NCI-H748 treated with DMSO at 0.1 percent for 48 hours (cell line): ENCODE measurements at regions not wholly inside any gene's neighbourhood (a gene's known extent, or its start where the extent isn't known, plus 50 kb on each side); places are given as distances from the start of the nearest gene placed in this dataset.

ENCODE experiments used
- DNase-seq: peaks from one replicate; lab custom pipeline; 2025; lab: John Stamatoyannopoulos, UW

DNA sequence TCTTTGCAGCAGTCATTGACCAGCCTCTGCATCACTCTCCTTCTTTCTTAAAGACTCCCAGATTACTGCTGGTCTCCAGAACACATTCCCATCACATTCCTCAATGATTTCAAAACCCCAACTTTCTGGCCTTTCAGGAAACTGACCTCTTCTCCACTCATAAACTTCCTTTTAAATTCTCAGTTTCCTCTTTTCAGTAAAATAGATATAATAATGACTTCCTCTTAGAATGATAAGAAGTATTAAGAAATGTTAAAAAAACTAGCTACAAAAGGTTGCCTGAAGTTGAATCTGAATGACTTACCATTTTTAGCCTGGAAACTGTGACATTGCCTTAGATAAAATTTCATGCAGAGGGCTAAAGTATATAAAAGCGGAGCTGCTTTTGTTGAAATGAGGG, 239.3 kb downstream of the OGFRL1 start:
- no peak for DNase-seq

DNA sequence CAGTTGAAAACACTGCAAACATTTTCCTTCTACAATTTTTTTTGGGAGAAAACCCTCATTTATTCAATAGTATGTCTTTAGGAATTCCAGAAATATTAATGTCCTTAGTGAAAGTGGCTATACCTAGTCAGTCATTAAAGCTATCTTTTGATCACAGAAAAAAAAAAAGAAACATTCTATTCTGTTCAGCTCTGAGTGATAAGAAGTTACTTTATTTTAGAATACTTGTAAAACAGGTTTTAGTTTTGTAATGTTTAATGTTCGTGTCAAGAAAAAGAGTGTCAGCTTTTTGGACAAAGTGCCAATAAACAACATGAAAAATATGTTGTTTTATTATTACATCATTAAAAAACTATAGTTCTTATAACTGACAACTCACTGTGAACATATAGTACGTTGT, 240.4 kb downstream of the OGFRL1 start:
- DNase-seq = no peak

DNA sequence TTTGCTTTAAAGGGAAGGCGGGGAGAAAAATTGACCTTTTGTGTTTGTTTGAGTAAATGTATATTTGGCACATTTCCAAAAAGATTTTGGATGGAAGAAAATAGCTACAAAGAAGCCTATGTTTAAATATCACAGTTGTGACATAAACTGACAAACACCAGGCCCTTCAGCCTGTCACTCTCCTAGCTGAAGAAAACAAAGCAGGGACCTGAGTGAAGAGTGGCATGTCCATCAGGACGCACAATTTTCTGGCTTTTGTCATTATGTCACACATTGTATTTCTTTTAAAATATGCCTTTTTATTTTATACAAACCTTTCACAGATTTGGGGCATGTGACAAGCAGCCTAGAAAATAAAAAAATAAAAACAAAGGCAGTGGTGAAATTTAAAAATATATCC, 241.2 kb downstream of the OGFRL1 start:
- DNase-seq = no peak

DNA sequence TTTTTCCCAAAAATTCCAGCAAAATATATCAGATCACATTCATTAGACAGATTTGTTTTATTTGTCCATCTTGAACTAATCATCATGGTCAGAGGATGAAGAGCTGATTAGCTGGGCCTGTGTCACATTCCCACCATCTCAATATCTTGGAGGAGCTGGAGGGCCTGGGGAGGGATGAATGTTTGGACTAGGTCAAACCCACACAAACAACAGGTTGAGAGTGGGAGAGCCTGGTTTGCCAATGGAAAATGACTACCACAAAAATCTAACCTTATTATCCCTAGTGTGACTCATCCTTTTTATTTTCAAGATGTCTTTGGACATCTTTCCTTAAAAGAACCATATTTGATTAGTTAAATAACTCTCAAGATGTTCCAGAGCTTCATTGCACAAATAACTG, 242.4 kb downstream of the OGFRL1 start:
- no peak for DNase-seq

DNA sequence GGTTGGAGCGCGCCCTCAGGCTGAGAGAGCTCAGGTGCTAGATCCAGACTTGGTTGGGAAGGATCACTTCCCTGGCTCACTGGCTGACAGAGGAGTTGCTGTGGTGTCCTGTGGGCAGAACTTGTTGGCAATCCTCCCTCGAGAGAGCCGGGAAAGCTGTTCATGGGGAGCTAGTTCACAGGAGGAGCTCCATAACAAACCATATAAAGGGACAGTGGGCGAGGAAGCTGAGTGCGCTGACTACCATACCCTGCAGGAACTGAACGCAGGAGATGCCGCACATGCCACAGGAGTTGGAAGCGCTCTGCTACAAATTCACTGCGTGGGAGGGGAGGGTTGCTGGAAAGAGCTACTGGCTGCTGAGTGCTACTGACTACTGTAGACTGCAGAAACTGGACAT, 243.2 kb downstream of the OGFRL1 start:
- no peak for DNase-seq

DNA sequence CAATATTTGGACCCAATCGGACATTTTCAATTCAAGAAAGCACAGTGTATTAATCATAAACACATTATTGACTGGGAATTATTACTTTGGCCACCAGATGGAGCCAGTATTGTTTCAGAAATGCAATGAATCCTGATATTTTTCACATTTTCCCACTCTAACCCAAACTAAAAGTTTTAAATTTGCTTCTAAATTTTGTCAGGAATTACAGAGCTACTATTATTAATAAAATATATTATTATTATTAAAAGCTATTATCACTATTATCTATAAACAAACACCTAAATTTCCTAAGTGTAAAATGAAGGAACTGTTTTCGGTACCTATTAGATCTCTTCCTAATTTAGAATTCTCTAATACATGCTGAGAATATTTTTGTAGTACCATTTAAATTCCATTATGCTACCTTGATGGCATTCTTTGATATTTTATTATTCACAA, 245.3 kb downstream of the OGFRL1 start:
- peak; percentile 18 for DNase-seq

DNA sequence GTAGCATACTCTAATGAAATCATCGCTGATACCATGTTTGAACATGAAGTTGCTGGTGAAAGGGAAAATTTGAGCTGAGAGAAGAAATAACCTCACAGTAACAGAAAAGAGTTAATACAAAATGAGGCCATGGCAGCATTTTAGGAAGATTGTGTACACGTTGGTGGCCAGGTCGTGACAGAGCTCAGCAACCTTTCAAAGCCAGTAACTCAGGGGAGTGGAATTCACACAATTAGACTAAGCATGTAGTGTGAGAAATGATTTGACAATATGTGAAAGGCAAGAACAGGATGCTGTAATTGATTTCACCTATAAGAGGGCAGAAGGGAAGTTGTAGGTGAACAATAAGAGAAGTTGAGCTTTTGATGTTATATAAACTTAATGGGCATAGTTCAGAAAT, 246.3 kb downstream of the OGFRL1 start:
- no peak for DNase-seq

DNA sequence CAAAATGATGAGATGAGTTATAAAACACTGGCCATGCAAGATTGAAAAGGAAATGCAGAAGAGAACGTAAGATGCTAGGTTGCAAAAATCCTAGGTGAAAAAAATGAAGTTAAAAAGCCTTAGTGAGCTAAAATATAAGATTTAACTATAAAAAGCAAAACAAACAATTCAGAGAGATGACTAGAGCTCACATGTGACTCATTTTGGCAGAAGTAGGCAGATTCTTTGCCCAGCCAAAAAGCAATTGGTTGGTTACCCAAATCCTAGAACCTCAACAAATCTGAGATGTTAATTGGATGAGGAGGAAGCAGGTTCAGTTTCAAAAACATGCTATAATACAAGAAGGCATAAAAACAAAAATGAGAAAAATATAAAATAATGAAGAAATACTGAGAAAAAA, 249.1 kb downstream of the OGFRL1 start:
- no peak for DNase-seq

DNA sequence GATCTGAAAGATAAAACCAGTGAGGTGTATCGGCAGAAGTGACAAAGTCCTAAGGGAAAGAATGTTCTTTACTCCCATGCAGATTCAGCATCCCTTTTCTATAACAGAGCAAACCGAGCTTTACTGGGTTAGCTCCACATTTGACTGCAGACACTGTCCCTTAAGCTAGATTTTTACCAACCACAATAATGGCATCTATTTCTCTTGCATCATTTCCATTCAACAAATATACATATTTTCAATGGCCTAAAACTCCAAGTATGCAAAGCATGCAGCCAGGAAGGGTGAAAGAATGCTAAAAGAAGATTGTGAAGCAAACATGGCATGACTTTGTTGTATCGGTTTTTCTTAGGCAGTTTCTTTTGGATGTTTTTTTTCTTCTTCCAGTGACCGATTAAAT, 255.4 kb downstream of the OGFRL1 start:
- no peak for DNase-seq

DNA sequence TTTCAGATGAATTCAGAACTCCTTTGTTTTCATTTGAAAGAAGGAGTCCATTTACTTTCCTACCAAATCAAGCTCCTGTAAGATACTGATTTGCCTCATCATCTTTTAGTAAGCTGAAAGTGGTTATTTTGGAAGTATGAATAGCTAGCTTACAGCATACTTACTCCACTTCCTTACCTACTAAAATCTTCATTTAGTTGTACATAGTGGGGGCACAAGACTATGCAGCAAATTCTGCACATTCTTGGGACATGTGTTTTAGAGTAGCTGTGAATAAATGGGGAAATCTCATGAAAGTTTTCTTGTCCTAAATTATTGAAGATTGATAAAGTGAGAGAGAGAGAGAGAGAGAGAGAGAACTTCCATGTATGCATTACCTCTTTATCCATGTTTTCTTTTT, 256.3 kb downstream of the OGFRL1 start:
- no peak for DNase-seq

DNA sequence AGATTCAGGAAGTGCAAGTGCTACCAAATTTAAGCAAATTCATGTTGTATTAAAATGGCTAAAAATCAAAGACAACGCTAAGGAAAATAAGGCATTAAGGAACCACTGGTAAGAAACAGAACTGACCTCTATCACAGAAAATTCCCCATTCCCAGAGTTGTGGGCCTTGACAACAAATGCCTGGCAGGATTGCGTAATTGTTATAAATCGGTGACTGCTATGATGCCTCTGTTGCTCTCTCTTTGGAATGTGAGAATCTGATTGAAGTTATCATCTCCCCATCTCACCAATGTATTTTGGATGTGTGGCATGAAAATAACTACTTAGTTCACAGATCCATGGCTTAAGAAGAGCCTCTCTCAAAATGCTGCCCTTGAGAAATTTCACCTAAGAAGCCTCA, 257.3 kb downstream of the OGFRL1 start:
- no peak for DNase-seq

DNA sequence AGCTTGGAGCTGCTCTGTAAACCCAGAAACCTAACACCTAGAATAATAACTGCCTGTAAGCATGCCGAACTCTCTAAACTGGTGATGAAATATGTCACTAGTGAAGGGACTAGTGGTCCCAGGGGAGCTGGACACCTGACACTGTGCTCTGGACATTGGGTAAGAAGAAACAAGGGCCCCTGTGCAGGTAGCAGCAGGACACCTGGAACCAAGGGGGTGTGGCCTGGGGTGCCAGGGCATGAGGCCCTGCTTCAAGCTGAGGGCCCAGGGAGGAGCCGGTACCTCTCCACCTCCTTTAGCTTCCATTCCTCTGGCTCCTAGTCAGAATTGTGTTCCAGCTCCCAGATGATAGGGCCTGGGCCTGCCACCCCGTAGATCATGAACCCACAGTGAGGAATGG, 263.2 kb downstream of the OGFRL1 start:
- no peak for DNase-seq

DNA sequence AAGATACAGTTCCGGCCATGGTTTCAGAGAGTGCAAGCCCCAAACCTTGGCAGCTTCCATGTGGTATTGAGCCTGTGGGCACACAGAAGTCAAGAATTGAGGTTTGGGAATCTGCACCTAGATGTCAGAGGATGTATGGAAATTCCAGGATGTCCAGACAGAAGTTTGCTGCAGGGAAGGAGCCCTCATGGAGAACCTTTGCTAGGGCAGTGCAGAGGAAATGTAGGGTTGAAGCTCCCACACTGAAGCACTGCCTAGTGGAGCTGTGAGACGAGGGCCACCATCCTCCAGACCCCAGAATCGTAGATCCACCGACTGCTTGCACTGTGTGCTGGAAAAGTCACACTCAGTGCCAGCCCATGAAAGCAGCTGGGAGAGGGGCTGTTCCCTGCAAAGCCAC, 267.5 kb downstream of the OGFRL1 start:
- no peak for DNase-seq

DNA sequence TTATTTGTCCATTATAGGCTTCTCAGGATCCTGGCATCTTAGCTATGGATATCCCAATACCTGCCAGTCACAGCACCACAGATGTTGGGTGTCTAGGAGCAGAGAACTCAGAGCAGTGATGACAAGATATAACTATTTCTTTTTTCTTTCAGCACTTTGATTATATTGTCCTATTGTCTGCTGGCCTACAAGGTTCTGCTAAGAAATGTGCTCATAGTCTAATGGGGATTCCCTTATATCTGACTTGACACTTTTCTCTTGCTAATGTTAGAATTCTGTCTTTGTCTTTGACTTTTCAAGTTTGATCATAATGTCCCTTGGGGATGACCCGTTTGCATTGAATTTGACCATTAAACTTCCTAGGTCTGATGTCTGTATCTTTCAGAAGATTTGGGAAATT, 270.4 kb downstream of the OGFRL1 start:
- DNase-seq = no peak

DNA sequence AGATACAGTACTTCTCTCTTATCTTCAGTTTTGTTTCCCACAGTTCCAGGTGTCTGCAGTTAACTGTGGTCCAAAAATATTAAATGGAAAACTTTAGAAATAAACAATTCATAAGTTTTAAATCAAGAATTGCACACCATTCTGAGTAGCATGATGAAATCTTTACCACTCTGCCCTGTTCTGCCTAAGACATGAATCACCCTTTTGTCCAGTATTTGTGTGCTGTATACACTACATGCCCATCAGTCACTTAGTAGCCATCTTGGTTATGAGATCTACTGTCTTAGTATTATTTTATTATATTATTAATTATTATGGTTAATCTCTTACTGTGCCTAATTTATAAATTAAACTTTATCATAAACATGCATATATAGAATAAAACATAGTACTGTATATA, 279.0 kb downstream of the OGFRL1 start:
- DNase-seq = no peak

DNA sequence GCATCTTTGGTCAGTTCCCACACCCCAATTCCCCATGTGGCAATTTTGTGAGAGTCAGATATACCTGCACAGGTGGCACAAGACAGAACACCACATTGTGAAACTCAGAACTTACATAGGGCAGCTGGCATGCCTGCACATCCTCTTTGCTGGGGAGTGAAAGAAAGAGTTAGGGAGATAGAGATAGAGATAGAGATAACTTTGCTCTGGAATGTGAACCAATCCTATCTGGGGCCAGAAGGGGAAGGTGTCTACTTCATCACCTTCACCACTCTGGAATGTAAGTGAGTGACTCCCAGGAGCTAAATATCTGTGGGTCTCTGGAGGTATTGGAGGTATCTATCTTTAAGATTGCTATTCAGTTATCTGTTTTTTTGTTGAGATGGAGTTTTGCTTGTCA, 289.2 kb downstream of the OGFRL1 start:
- no peak for DNase-seq

DNA sequence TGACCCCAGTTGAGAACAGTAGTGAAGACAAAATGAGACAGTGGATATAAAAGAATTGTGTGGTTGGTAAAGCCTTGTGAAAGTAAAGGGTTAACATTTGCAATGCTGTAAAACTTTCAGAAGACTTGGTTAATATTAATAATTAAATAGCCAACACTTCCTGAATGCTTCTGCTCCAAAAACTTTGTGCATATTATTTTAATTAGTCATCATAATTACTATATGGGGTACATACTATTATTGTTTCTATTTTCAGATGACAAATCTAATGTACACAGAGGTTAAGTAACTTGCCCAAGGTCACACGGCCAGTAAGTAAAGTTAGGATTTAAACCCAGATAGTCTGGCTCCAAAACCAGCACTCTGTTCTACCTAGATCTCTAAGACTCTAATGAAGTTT, 291.3 kb downstream of the OGFRL1 start:
- DNase-seq = no peak

DNA sequence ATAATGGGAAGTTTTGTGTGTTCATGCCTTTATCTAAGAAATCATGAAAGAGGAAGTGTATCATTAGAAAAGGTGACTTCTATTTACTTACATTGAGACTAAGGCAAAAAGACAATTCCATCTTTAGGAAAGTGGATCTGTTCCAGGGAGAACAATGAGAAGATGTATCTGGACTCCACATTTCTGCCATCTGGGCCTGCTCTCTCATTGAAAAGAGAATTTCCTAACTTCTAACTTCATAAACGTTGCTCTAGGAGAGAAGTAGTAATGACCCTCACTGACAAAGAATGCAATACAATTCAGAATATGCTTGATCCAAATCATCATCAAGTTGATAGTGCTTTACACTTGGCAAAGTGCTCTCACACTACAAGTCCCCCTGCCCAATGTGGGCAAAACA, 294.2 kb downstream of the OGFRL1 start:
- no peak for DNase-seq

DNA sequence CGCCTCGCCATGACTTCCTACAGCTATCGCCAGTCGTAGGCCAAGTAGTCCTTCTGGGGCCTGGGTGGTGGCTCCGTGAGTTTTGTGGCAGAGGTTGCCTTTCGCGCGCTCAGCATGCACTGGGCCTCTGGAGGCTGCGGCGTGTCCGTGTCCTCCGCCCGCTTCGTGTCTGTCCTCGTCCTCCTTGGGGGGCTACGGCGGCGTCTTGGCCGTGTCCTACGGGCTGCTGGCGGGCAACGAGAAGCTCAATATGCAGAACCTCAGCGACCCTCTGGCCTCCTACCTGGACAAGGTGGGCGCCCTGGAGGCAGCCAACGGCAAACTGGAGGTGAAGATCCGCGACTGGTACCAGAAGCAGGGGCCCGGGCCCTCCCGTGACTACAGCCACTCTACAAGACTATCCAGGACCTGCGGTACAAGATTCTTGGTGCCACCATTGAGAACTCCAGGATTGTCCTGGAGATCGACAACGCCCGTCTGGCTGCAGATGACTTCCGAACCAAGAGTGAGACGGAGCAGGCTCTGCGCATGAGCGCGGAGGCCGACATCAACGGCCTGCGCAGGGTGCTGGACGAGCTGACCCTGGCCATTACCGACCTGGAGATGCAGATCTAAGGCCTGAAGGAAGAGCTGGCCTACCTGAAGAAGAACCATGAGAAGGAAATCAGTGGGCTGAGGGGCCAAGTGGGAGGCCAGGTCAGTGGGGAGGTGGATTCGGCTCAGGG, 296.3 kb downstream of the OGFRL1 start:
- DNase-seq = no peak

DNA sequence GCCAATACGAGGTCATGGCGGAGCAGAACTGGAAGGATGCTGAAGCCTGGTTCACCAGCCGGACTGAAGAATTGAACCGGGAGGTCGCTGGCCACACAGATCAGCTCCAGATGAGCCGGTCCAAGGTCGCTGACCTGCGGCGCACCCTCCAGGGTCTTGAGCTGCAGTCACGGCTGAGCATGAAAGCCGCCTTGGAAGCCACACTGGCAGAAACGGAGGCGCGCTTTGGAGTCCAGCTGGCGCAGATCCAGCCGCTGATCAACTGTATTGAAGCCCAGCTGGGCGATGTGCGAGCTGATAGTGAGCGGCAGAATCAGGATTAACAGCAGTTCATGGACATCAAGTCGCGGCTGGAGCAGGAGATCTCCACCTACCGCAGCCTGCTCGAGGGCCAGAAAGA, 296.9 kb downstream of the OGFRL1 start:
- DNase-seq = no peak

DNA sequence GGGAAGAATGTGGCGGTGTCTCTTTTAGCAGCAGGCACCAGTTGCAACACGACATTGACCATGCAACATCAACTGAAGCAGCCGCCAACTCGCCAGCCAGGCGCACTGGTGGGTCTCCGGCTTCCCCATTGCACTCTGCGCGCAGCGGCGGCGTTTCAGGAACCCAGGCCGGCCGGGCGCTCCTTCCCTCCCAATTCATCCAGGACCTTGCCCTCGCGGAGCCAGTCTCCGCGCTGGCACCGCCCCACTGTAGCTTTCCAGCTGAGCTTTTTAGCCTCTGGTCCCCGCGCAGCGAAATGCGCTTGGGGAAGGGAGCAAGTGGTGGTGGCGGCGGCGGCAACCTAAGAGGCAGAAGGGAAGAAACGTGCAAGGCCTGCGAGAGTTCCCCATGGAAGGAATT, 297.9 kb upstream of the RIMS1 start:
- no peak for DNase-seq

DNA sequence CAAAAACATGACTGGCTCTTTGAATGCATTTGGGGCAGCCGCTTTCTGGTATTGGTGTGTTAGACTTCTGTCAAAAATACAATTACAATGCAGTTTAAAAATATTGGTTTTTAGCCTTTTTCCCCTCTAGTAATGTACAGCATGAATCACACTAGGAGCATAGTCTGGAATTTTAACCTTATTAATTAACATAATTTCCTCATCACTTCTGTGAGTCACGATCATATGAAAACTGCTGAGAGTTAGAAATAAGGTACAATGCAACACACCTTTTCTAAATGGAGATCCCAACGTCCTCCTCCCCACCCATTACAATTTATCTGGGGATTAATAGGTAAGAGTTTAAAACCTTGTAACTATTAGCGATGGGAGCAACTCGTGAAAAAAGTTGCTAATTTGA, 297.1 kb upstream of the RIMS1 start:
- DNase-seq = no peak

DNA sequence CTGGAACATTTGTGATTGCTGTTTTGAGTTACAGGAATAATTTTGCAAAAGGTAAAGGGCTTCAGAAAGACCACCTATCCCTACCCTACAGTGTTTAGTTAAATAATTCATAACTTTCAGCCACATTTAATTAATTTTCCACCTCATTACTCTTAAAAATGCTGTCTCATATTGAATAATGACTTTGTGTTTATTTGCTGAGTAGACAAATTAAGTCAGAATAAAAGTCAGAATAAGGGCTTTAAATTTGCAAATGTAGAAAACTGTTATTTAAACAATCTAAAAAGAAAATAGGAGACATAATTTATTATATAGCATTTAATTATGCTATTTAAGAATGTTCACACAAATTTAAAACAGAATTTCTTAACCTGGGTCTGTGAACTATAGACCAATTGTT, 293.7 kb upstream of the RIMS1 start:
- DNase-seq = no peak

DNA sequence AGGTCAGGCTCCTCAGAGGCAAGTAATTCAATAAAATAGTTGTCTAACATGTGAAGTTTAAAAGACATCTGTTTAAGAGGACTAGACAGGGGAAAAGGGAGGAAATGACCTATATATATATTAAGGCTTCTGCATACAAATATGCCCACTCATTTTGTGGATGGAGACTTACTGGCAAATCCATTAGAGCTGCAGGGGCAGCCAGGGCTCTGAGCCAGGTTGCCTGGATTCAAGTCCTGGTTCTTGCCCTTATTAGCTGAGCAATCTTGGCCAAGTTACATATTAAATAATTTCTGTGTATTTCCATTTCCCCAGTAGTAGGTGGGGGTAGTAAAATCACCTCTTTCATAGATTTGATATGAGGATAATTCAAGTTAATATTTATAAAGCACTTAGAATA, 287.0 kb upstream of the RIMS1 start:
- DNase-seq = no peak
